Stimulated activated CD4-positive, alpha-beta T cell treated with anti-CD3 and anti-CD28 coated beads, Interleukin-2, amount 100 ng/mL, for 48 hours (primary cell): ENCODE measurements at regions not wholly inside any gene's neighbourhood (a gene's known extent, or its start where the extent isn't known, plus 50 kb on each side); places are given as distances from the start of the nearest gene placed in this dataset.
"Not testable (repeated sequence)": the region's sequence is repeated elsewhere in the genome, so short reads cannot be mapped to it uniquely, and the experiment has no call there.

Experiments
- DNase-seq, 2 donors: peaks; one replicate each; pipeline ENCODE4 v3.0.0-alpha.2; 2020

GRCh38 chr4:59517007-59517406 lies 1683.1 kb upstream of the ADGRL3 start:
- DNase-seq = no peak

GRCh38 chr4:59518005-59518823 lies 1681.9 kb upstream of the ADGRL3 start:
- no peak for DNase-seq

GRCh38 chr4:59525885-59526284 lies 1674.2 kb upstream of the ADGRL3 start:
- no peak for DNase-seq

- no peak for DNase-seq
These were observed 1664.6 kb upstream of the ADGRL3 start for GRCh38 chr4:59535541-59535940.

GRCh38 chr4:59536428-59536827 lies 1663.7 kb upstream of the ADGRL3 start:
- DNase-seq = no peak

GRCh38 chr4:59537246-59537886 lies 1662.8 kb upstream of the ADGRL3 start:
- DNase-seq = no peak

GRCh38 chr4:59539401-59539800 lies 1660.7 kb upstream of the ADGRL3 start:
- DNase-seq = no peak

- no peak for DNase-seq
These were observed 1659.8 kb upstream of the ADGRL3 start for GRCh38 chr4:59540311-59540710.

- no peak for DNase-seq
These were observed 1646.9 kb upstream of the ADGRL3 start for GRCh38 chr4:59553063-59553720.

GRCh38 chr4:59553721-59554091 lies 1646.4 kb upstream of the ADGRL3 start:
- DNase-seq = no peak

- not testable (repeated sequence) for DNase-seq
These were observed 1643.9 kb upstream of the ADGRL3 start for GRCh38 chr4:59556191-59556590.

- not testable (repeated sequence) for DNase-seq
These were observed 1639.9 kb upstream of the ADGRL3 start for GRCh38 chr4:59560141-59560648.

GRCh38 chr4:59565836-59566235 lies 1634.3 kb upstream of the ADGRL3 start:
- no peak for DNase-seq

GRCh38 chr4:59570860-59571476 lies 1629.2 kb upstream of the ADGRL3 start:
- DNase-seq = no peak

GRCh38 chr4:59571805-59572430 lies 1628.2 kb upstream of the ADGRL3 start:
- DNase-seq = no peak

GRCh38 chr4:59583845-59584568 lies 1616.1 kb upstream of the ADGRL3 start:
- DNase-seq = no peak

- no peak for DNase-seq
These were observed 1602.4 kb upstream of the ADGRL3 start for GRCh38 chr4:59597536-59598329.

- no peak for DNase-seq
These were observed 1601.9 kb upstream of the ADGRL3 start for GRCh38 chr4:59598330-59598618.

- DNase-seq = no peak
These were observed 1591.7 kb upstream of the ADGRL3 start for GRCh38 chr4:59608466-59608865.

- DNase-seq = no peak
These were observed 1587.9 kb upstream of the ADGRL3 start for GRCh38 chr4:59612235-59612634.

GRCh38 chr4:59615316-59615715 lies 1584.8 kb upstream of the ADGRL3 start:
- no peak for DNase-seq
